Psoas muscle (tissue), 7 donors: ENCODE measurements at regions not wholly inside any gene's neighbourhood (a gene's known extent, or its start where the extent isn't known, plus 50 kb on each side); places are given as distances from the start of the nearest gene placed in this dataset.

ENCODE experiments used
- ATAC-seq, 4 donors: fragments of 200-7000 bp; cut with Tn5 transposase; one replicate each; pipeline ENCODE4 v1.9.1; 2020; ENCODE audit warnings: moderate library complexity in 3 of 4, mild to moderate bottlenecking in 2 of 4
- DNase-seq, 2 donors: peaks; one replicate each; pipeline ENCODE4 v3.0.0-alpha.2; 2020
- H3K27ac ChIP-seq: fragments of 200-600 bp; one replicate; pipeline ENCODE4 v1.8.0; 2022
- H3K27me3 ChIP-seq, 3 donors: fragments of 200-600 bp in 1 of 3; one replicate each; pipeline versions ENCODE4 v1.6.1 to v1.8.0; 2013 to 2022; ENCODE audit warnings: low read length in 2 of 3, mild to moderate bottlenecking in 2 of 3, moderate library complexity in 1 of 3; ENCODE audit not compliant: insufficient read depth in 3 of 3
- H3K36me3 ChIP-seq, 2 donors: fragments of 200-600 bp in 1 of 2; one replicate each; pipeline versions ENCODE4 v1.6.1 to v1.8.0; 2013 to 2022; ENCODE audit warnings: low read depth in 1 of 2, mild to moderate bottlenecking in 1 of 2, moderate library complexity in 1 of 2; ENCODE audit not compliant: insufficient read depth in 1 of 2
- H3K4me1 ChIP-seq: fragments of 200-600 bp; one replicate; pipeline ENCODE4 v1.8.0; 2022
- H3K4me3 ChIP-seq: fragments of 200-600 bp; one replicate; pipeline ENCODE4 v1.8.0; 2022; ENCODE audit warnings: mild to moderate bottlenecking
- H3K9me3 ChIP-seq: fragments of 200-600 bp; one replicate; pipeline ENCODE4 v1.8.0; 2022
- WGBS, 3 donors: extraction: QIAGEN DNeasy Blood & Tissue Kit; methylation state at CpG; one replicate each; pipeline versions ENCODE4 v1.1.6 to v1.1.7; 2013; 5-methylcytosine and 5-hydroxymethylcytosine counted together
- intact Hi-C, 2 donors: fragments of 100-400 bp; cut with DNase I; formaldehyde crosslinking; loops; one replicate each; pipeline versions ENCODE4 v1.11.0 to v1.14.2; 2022
- TF ChIP-seq, protein P1 (sequence below): fragments of 200-600 bp; IDR thresholded peaks from one replicate; pipeline ENCODE4 v1.8.0; 2022; ENCODE audit warnings: antibody characterized with exemption
- donor health status: healthy with polysubstance abuse.
- donor health status: DM: no; HTN: no; CAD: no; lungs with moderate emphysema.
- donor health status: Bipolar disorder and iron deficiency.
- donor health status: healthy.
- donor health status: DM: yes; HTN: yes; CAD: no.
- donor health status: DM: no; HTN: no; CAD: no.
- donor health status: DM: yes; HTN: yes; CAD: no.

DNA sequence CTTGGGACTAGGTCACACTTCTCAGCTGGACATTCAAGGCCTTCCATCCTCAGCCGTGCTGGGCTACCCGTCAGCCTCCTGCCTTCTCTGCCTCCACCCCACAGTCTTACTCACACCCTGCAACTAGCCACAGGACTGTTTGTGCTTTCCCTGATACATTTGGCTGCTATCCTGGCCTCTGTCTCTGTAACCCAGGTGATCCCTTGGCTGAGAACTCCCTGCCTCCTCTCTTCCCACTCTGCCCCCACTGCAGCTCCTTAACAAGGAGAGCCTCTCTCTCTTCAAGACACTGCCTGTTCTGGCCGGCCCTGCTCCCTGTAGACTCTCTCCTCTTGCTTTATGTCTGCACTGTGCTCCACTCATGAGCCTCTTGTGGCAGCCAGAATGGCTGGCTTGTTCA lies 120.6 kb downstream of the MSX2 start:
- intact Hi-C loops = no loop called here
- H3K27ac ChIP-seq = no peak overlapping the region
- DNase-seq (peak in 1 of 2 donors; percentile 17), ATAC-seq (peak in 3 of 4 donors; percentile 30 to 66 (median 52))
- H3K36me3 ChIP-seq = no peaks in the 10 kb centered on the region
- TF ChIP-seq, protein P1, sequence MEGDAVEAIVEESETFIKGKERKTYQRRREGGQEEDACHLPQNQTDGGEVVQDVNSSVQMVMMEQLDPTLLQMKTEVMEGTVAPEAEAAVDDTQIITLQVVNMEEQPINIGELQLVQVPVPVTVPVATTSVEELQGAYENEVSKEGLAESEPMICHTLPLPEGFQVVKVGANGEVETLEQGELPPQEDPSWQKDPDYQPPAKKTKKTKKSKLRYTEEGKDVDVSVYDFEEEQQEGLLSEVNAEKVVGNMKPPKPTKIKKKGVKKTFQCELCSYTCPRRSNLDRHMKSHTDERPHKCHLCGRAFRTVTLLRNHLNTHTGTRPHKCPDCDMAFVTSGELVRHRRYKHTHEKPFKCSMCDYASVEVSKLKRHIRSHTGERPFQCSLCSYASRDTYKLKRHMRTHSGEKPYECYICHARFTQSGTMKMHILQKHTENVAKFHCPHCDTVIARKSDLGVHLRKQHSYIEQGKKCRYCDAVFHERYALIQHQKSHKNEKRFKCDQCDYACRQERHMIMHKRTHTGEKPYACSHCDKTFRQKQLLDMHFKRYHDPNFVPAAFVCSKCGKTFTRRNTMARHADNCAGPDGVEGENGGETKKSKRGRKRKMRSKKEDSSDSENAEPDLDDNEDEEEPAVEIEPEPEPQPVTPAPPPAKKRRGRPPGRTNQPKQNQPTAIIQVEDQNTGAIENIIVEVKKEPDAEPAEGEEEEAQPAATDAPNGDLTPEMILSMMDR = no peak
- H3K27me3 ChIP-seq = peaks cover 0 to 5% (median 1%) of the 10 kb centered on the region in 3 donors
- no peak overlapping the region for H3K4me3 ChIP-seq
- no peaks in the 10 kb centered on the region for H3K9me3 ChIP-seq
- WGBS, 3 donors = 44 to 75% (median 53%) methylated on average over 3 of the region's 3 CpGs
- H3K4me1 ChIP-seq = no peaks in the 10 kb centered on the region

DNA sequence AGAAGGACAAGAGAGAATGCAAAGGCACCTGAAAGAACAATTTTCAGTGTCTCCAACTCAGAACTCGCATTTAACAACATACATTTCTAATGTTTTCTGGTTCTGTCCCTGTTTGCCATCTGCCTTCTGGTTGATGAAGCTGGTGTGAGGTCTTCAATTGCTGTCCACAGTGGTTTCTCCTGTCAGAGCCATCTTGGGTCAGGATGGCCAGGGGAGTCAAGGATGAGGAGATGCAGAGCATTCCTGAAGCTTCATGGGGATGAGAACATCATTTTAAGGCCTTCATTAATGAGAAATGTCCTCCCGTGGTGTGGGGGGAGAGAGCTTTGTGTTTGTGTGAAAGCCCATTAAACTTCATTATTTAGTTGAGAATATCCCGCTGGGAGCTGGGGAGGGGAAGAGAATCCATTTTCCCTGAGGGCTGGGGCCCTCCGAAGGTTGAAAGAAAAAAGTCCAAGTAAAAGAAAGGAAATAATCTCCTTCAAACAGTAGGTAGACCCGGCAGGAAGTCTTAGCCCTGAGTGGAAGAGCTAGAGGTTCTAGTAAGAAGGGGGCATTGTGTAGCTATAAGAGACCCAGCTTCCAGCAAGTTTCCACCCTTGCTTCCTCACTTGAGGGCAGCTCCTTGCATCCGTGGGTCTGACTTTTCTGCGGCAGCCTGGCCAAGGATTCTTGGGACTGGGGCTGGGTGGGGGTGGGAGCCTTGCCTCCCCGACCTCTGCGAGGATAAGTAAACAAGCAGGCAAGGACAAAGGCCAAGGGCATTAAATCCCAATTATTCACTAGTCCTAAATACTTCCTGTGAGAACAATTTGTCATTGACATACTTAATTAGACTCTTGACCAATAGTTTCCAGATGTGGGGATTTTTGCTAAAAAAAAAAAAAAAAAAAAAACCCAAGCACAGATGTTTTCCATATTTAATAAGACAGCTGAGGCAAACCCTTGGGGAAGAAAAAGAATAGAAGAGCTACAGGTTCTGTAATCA lies 119.2 kb downstream of the MSX2 start:
- WGBS, 3 donors = 35 to 48% (median 36%) methylated on average over 9 of the region's 9 CpGs
- peak in 1 of 2 donors; percentile 34 for DNase-seq
- peak in 2 of 4 donors; percentile 42 to 67 for ATAC-seq
- no peaks in the 10 kb centered on the region for H3K36me3 ChIP-seq
- no peaks in the 10 kb centered on the region for H3K9me3 ChIP-seq
- H3K27ac ChIP-seq = no peak overlapping the region
- H3K27me3 ChIP-seq = peaks cover 0 to 5% (median 1%) of the 10 kb centered on the region in 3 donors
- H3K4me3 ChIP-seq = no peak overlapping the region
- H3K4me1 ChIP-seq = no peaks in the 10 kb centered on the region
- TF ChIP-seq, protein P1 = no peak
- intact Hi-C loops = no loop called here

DNA sequence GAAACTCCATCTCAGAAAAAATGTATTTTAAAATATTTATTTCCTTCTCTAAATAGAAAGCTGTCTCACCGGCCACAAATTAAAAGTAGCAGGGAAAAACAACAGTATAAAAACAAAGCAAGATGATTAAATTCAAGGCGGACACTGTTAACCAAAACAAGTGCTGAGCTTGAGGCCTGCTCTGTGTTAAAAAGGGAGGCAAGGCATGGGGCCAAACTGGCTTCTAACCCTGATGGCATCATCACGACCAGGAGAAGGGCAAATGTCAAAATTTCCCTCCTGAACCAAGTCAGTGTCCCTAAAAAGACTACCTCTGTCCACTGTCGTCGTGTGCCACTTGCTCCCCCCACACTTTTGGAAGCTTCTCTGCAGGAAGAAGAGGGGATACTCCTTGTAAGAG lies 116.1 kb downstream of the MSX2 start:
- intact Hi-C loops = no loop called here
- H3K4me1 ChIP-seq = no peaks in the 10 kb centered on the region
- DNase-seq (no peak), ATAC-seq (no peak)
- H3K27ac ChIP-seq = no peak overlapping the region
- H3K4me3 ChIP-seq = no peak overlapping the region
- H3K9me3 ChIP-seq = no peaks in the 10 kb centered on the region
- WGBS, 3 donors = 43 to 69% (median 48%) methylated on average over 5 of the region's 5 CpGs
- no peaks in the 10 kb centered on the region for H3K36me3 ChIP-seq
- TF ChIP-seq, protein P1 = no peak
- peaks cover 0 to 5% (median 1%) of the 10 kb centered on the region in 3 donors for H3K27me3 ChIP-seq

DNA sequence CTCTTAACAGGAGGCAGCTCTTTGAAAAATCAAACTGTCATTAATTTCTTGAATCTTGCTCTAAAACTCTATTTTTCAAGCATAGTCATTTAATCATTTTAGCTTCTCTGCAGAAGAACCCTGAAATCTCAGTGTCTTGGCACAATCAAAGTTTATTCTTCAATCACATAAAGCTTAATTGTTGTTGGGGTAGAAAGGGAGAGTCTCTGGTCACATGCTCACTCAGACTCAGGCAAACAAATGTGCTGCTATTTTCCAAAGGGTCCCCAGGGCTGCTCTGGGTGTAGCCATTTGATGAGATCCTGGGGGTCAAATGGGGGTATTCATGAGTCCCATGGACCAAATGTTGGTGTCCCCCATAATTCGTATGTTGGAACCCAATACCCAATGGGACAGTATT lies 114.8 kb downstream of the MSX2 start:
- H3K27me3 ChIP-seq = peaks cover 0 to 5% (median 1%) of the 10 kb centered on the region in 3 donors
- TF ChIP-seq, protein P1 = no peak
- WGBS, 3 donors = 81 to 91% (median 91%) methylated on average over 1 of the region's 1 CpG
- ATAC-seq (no peak), DNase-seq (no peak)
- H3K9me3 ChIP-seq = no peaks in the 10 kb centered on the region
- H3K27ac ChIP-seq = no peak overlapping the region
- intact Hi-C loops = no loop called here
- no peak overlapping the region for H3K4me3 ChIP-seq
- no peaks in the 10 kb centered on the region for H3K4me1 ChIP-seq
- H3K36me3 ChIP-seq = no peaks in the 10 kb centered on the region
